ENCODE measurements at regions not wholly inside any gene's neighbourhood (a gene's known extent, or its start where the extent isn't known, plus 50 kb on each side); places are given as distances from the start of the nearest gene placed in this dataset.

- no peaks in the 10 kb centered on the region for H3K4me1 ChIP-seq
- intact Hi-C loops (cut with DNase I): no loop called here
- H3K9me3 ChIP-seq: peaks cover 0 to 3% of the 10 kb centered on the region in 2 donors
- H3K27ac ChIP-seq: no peak overlapping the region
- no peaks in the 10 kb centered on the region for H3K27me3 ChIP-seq
- no peak overlapping the region for H3K4me3 ChIP-seq
- H3K36me3 ChIP-seq: no peaks in the 10 kb centered on the region
- DNase-seq (no peak), ATAC-seq (peak; percentile 56)
- TF ChIP-seq, protein P1, sequence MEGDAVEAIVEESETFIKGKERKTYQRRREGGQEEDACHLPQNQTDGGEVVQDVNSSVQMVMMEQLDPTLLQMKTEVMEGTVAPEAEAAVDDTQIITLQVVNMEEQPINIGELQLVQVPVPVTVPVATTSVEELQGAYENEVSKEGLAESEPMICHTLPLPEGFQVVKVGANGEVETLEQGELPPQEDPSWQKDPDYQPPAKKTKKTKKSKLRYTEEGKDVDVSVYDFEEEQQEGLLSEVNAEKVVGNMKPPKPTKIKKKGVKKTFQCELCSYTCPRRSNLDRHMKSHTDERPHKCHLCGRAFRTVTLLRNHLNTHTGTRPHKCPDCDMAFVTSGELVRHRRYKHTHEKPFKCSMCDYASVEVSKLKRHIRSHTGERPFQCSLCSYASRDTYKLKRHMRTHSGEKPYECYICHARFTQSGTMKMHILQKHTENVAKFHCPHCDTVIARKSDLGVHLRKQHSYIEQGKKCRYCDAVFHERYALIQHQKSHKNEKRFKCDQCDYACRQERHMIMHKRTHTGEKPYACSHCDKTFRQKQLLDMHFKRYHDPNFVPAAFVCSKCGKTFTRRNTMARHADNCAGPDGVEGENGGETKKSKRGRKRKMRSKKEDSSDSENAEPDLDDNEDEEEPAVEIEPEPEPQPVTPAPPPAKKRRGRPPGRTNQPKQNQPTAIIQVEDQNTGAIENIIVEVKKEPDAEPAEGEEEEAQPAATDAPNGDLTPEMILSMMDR (IDR thresholded peaks at IDR 0.05): no peak
Observed at GRCh38 chr13:50732712-50733111, 110.8 kb downstream of the DLEU7 start.

GRCh38 chr13:50733392-50733791 lies 110.1 kb downstream of the DLEU7 start:
- Histone ChIP-seq H3K4me3 (no peak overlapping the region), H3K27me3 (no peaks in the 10 kb centered on the region), H3K4me1 (no peaks in the 10 kb centered on the region), H3K27ac (no peak overlapping the region), H3K9me3 (peaks cover 0 to 3% of the 10 kb centered on the region in 2 donors), H3K36me3 (no peaks in the 10 kb centered on the region)
- no peak for ATAC-seq
- intact Hi-C loops (cut with DNase I): no loop called here
- TF ChIP-seq, protein P1 (IDR thresholded peaks at IDR 0.05): no peak
- DNase-seq: no peak

DNA sequence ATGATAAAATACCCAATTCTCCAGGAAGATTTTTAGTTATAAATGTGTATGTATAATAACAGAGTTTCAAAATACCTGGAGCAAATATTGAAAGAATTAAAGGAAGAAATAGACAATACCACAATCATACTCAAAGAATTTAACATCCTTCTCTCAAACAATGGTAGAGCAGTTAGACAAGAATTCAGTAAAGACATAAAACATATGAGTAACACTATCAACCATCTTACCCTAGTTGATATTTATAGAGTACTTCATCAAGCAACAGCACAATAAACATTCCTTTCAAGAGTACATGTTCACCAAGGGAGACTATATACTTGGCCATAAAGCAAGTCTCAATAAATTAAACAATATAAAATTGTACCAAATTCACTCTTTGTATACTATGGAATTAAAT lies 108.4 kb downstream of the DLEU7 start:
- Histone ChIP-seq H3K36me3 (no peaks in the 10 kb centered on the region), H3K27ac (no peak overlapping the region), H3K4me1 (no peaks in the 10 kb centered on the region), H3K9me3 (no peaks in the 10 kb centered on the region), H3K27me3 (no peaks in the 10 kb centered on the region), H3K4me3 (no peak overlapping the region)
- no peak for ATAC-seq
- intact Hi-C loops (cut with DNase I): no loop called here
- TF ChIP-seq, protein P1 (IDR thresholded peaks at IDR 0.05): no peak
- DNase-seq: no peak

DNA sequence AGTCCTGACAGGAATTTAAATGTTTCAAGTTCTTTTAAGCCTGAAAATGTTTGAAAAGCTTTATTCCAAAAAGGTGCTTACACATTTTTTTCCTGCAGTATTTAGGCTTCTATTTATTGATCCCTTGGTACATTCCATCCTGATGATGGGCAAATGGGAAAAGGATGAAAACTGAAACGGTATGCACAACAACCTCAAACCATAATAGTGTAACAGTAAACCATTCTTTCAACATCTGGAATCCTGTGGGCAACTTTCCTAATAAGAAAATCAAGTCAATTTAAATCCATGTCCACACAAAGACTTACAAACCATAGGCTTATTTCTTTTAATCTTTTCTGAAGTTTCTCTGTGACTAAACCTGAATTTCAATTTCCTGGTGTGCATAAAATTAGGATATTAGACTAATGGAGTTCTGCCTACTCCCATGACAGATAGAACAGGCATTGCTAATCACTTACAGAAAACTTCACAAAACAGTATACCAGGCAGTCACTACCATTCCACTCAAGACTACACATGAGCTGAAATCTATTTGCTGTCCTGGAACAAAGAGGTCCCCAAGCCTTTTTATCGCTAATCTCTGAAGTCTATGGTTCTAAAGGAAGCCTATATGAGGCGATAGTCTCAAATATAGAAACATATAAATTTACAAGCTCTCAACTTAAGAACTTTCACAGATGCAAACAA lies 103.3 kb downstream of the DLEU7 start:
- H3K27ac ChIP-seq: no peak overlapping the region
- no peak for DNase-seq
- ATAC-seq: no peak
- H3K9me3 ChIP-seq: peaks cover 0 to 2% of the 10 kb centered on the region in 2 donors
- H3K4me1 ChIP-seq: no peaks in the 10 kb centered on the region
- H3K4me3 ChIP-seq: no peak overlapping the region
- no peaks in the 10 kb centered on the region for H3K36me3 ChIP-seq
- intact Hi-C loops (cut with DNase I): no loop called here
- no peaks in the 10 kb centered on the region for H3K27me3 ChIP-seq
- TF ChIP-seq, protein P1 (IDR thresholded peaks at IDR 0.05): no peak

DNA sequence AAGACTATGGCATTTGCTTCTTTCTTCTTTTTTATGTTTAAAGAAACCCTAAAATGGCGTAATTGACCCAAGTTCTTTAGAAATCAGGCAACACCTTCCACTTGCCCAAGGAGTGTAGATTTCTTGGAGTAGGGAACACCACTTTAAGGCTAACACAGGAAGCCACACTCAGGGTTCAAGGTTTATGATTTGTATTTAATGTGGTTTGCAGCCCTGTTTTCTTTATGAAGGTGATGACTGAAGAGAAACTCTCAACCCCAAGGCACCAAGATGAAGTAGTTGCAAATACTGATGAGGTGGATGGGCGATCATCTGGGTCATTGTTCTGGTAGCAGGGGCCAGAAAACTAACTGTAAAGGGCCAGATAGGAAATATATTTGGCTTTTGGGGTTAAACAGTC lies 101.1 kb downstream of the DLEU7 start:
- Histone ChIP-seq H3K27ac (no peak overlapping the region), H3K4me1 (no peaks in the 10 kb centered on the region), H3K36me3 (no peaks in the 10 kb centered on the region), H3K27me3 (no peaks in the 10 kb centered on the region), H3K4me3 (no peak overlapping the region), H3K9me3 (peaks cover 0 to 2% of the 10 kb centered on the region in 2 donors)
- no peak for ATAC-seq
- DNase-seq: no peak
- TF ChIP-seq, protein P1 (IDR thresholded peaks at IDR 0.05): no peak
- intact Hi-C loops (cut with DNase I): no loop called here

All from left lung (tissue), 4 donors.